ENCODE measurements at regions not wholly inside any gene's neighbourhood (a gene's known extent, or its start where the extent isn't known, plus 50 kb on each side); places are given as distances from the start of the nearest gene placed in this dataset.

DNA sequence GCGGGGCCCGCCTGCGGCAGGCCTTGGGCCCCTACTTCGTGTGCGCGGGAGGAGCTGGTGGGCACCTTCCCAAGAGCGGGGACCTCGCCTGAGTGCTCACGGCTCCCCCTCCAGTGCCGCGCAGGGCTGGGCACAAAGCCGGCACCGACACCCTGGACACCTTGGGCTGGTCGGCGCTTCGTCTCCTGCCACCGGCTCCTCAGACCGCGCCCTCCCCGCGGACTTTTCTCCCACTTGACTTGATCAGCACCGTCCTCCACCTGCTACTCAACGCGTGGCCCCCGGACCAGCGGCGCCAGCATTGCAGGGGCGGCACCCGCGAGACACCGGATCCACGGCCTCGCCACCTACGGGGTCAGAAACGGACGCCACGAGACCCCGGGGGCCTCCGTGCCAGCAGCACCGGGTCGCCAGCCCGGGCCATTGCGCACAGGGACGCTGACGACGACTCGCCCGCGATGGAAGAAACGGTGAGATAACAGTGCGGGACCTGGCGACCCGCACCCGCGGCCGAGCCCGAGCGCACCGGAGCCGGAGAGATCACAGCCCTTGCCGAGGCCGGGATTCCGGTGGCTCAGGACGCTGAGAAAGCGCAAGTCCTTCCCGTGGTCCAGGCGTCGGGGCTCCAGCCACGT lies 154.2 kb downstream of the DLL1 start:
- peak; percentile 88 for DNase-seq (ENCODE audit: low spot score)

DNA sequence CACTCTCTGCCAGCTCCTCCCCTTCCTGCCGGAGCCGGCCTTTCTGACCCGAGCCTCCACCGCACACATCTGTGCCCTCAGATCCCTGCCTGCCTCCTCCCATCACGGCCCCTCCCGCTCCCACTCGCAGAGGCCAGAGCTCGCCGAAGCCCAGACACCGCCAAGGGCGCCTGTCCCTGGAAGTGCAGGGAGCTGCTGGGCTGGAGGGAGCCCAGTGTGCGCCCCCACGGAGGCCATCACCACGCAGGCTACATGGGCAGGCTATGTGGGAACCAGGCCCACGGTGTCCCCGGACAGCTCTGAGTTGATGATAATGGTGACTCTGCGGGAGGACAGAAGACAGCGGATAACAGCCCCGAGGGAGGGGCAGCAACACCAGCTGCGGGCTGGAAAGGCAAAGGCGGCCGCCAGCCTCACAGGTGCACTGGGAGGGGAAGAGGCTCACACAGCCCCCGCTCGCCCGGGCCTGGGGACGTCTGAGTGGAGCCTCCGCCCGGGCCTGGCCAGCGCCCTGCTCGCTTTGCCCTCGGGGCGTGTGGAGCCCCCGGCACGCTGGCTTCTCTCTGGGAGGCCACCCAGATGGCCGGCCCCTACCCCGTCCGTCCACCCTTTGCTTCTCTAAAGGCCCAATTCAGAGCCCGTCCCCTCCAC lies 154.9 kb downstream of the DLL1 start:
- peak; percentile 85 for DNase-seq (ENCODE audit: low spot score)

DNA sequence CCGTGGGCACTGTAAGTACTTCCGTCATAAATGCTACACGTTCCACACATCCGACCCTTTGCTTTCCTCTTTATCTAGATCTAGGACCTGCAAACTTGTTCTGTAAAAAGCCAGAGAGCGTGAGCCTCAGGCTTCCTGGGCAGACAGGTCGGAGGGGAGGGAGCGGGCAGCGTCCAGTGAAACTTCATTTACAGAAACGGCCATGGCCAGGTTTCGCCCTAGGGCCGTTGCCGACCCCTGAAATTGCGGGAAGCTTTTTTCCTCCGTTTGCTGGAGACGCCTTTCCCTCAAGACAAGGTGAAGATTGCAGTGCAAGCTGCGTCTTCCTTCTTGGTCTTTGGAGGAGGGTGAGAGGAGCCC lies 155.4 kb downstream of the DLL1 start:
- peak; percentile 77 for DNase-seq (ENCODE audit: low spot score)

DNA sequence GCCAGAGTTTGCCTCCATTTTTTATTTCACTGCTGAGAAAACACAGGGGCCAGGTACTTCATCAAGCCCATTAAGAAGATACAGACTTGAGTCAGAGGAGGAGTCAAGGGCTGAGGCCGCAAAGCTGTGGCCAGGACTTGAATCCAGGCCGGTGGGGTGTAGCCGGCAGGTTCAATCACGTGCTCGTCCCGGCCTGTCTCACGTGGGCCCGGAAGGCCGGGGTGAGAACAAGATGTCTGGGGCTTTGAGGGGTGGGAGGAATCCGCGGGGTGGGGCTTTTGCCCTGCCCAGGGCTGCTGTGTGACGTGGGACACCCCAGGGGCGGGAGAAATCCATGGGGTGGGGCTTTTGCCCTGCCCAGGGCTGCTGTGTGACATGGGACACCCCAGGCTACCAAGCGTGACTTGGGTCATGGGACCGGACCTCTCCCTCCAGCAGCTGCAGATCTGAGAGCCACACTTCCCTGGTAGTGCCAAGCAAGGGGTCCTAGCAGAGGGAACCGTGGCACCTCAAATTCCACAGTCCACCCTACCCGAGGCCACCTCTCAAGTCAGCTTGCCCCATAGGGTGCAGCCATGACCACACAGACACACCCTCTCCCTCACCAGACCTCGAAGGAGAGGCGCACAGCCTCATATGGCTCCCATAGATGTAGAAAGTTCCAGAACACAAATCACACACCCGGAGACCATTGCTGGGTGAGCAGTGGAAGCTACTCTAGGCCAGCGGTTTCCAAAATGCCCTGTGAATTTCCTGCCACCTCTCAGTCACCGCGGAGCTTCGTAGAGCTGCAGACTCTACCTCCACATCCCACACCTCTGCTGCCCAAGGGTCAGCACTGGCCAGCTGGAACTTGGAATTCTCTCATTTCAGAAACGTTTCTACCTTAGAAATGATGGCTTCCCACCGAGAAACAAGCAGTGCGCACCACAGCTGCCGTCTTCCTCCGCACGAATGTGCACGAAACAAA lies 156.1 kb downstream of the DLL1 start:
- DNase-seq (ENCODE audit: low spot score) = peak; percentile 85

DNA sequence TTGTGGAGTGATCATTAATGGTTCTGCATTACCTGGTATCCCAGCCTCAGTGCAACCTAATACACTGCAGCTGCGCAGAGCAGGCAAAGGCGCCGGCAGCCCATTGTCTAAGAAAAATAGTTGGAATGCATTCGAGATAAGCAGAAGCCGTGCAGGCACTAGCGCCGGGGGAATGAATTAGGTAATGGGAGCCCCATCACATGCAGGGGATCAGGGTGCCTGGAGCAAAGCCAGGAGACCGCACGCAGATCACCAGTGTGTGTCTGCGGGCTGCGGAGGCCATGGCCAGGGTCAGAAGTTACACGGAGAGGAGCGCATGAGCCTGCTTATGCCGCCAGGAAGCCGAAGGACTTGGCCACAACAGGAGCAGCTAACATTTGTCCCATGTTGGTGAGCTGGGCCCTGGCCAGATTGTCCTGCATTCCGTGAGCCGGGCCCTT lies 156.8 kb downstream of the DLL1 start:
- DNase-seq (ENCODE audit: low spot score) = peak; percentile 79

DNA sequence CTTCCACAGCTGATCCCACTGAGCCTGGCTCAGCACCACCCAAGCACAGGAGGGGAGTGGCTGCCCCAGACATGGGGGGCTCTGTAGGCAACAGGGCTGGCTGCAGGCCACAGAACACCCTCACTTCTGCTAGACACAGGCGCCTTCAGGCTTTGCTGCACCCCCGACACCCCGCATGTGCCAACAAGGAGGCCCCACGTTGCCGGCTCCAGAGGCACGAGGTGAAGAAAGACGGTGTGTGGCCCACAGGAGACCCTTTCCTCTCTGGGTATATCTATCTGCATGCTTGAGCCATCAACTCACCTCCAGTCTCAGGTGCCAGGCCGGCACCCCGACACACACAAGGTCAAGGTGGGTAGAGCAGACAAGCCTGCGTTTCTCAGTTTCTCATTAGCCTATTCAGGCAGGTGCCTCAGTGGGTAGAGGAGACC lies 158.3 kb downstream of the DLL1 start:
- DNase-seq (ENCODE audit: low spot score) = peak; percentile 85

DNA sequence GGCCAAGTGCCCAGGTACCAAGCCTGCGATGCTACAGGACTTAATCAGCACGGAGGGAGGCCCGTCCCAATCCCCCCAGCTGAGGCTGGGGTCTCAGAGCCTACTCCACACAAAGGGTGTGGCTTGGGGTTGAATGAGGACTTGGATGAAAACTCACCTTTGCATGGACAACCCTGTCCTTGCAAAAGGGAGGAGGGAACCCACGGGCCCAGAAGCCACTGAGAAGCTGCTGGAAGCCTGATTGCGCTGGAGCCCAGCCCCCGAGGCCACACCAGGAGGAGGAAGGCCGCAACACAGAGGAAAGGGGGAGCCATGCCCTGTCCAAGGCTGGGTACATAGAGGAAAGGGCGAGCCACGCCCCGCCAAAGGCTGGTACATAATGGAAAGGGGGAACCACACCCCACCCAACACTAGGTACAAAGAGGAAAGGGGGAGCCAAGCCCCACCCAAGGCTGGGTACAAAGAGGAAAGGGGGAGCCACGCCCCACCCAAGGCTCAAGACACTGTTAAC lies 158.8 kb downstream of the DLL1 start:
- peak; percentile 81 for DNase-seq (ENCODE audit: low spot score)

DNA sequence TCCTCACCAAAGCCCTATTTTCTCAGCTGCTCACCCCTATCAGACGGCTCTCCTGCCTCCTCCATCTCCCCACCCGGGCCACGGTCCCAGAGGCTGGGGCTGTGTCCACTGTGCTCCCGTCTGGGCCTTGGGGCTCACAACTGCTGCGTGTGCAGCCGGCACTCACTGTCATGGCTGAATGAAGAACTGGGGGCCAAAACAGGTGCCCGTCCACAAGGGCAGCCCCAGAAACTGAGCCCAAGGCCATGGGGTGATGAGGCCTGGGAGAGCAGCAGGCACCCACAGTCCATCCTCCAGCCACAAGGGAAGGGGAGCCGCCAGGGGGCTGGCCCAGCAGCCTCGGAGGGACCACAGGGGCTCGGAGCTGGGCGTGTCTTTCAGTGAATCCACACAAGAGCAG lies 159.5 kb downstream of the DLL1 start:
- peak; percentile 64 for DNase-seq (ENCODE audit: low spot score)

DNA sequence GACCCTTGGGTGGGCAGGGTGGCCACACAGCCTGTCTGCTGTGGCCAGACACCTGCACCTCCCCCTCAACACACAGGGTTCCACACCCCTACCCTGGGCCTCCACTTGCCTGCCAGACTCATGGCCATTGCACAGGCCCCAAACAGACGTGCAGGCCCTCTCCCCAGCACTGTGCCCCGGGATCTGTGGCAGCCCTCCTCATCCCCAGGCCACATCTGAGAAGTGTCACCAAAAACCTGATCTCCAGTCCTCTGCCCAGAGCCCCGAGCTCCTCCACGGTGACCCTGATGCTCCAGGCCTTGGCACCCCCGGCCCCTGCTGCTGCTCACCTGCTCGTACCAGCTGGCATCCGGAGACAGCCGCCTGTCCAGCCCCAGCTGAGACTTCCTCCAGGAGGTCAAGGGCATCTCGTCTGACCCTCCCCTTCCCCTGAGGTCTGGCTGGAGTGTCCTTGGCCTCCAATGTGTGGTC lies 160.1 kb downstream of the DLL1 start:
- DNase-seq (ENCODE audit: low spot score) = peak; percentile 85

DNA sequence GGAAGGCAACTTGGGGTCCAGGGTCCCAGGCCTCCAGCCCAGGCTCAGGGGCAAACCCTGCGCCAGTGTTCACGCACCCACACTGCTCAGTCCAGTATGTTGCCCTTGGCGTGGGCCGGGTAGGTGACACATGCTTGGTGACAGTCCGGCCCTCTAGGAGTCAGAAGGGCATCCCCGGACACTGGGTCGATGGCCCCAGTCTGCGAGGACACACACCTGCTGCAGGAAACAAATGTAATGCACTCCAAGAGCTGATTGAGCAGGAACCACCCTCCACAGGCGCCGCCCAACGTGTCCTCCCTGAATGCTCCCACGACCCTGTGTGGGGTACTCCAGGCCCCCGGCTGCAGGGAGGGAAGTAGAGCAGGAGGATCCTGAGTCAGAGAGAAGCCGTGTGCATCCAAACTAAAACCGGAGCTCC lies 160.7 kb downstream of the DLL1 start:
- peak; percentile 89 for DNase-seq (ENCODE audit: low spot score)

DNA sequence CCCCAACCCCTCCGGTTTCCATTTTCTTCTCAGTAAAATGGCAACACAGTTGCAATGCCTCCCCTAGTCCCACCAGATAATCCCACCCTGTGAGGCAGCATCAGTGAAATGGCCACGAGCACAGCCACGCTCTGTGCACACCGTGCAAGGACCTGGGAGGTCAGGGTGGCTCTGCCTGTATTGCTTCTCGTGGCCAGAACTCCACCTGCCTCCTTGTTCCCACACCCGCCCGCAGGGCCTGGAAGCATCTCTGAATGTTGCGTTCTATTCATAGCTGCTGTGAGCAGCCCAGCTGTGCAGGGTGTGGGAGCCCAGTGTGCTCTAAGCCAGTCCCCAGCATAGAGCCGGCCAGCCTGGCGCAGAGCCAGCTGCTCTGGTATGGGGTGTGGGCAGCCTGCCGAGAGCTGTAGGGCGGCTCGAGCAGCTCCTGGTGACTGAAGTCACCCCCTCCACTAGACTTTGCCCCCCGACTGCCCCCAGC lies 161.1 kb downstream of the DLL1 start:
- DNase-seq (ENCODE audit: low spot score) = peak; percentile 84

DNA sequence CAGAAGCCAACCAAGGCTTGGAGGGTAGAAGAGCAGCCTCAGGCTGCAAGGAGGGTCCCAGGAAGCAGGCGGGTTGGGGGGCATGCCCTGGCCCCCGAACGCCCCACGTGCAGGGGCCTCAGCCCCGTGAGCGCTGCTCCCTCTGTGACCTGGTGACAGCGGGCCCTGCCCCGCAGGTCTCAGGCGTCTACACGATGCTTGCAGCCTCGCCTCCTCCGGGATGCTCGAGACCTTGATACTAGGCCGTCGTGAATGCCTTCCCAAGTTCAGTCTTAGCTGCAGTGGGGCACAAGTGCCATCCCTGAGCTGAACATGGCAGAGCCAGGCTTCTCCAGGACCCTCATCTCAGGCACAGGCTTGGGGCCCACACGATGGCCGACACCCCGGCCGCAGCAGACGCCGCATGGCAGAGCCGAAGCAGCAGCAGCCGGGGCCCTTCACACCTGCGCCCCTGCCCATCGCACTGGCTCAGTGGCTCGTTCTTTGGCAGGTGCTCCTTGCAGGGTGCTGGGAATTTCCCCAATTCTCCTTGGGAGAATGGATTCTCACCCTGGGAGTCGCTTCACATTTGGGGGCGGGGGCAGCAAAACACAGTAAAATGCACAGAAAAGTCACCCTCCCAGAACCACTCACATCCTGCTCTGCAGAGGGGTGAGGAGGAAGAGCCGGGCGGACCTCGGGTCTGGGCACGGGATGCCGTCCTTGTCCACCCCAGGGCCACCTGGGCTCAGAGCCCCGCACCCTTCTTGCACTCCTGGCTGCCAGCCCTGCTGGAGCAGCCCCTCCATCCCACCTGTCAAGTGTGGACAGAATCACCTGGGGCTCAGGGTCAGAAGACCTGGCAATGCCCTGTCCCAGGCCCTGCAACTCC lies 161.8 kb downstream of the DLL1 start:
- DNase-seq (ENCODE audit: low spot score) = peak; percentile 68

DNA sequence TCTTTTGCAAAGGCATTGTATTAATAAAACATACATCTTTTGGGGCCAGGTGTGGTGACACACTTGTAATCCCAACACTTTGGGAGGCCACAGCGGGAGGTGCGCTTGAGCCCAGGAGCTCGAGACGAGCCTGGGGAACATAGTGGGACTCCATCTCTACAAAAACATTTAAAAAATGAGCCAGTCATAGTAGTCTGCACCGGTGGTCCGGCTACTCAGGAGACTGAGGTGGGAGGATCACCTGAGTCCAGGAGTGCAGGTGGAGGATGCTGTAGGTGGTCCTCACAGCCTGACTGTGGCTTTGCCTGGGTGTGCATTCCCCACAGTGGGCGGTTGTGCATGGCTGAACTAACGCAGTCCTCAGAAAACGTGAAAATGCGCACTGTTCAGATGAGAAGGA lies 162.5 kb downstream of the DLL1 start:
- peak; percentile 81 for DNase-seq (ENCODE audit: low spot score)

DNA sequence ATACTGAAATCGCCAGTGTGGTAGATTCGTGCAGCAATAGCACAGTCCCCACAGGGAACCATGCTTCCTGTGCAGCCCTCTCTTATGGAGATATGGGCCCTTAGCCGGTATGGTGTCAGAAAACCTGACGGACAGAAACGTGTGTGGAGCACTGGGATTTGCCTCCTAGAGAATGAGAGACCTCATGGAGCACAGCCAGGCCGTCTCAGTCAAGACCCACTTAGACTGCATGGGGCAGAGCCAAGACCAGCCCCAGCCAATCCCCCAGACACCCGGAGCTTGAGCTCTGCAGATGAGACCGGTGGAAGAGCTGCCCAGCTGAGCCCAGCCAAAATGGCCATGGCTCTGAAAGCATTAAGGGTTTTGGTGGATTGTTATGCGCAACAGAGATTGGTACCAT lies 163.7 kb downstream of the DLL1 start:
- peak; percentile 47 for DNase-seq (ENCODE audit: low spot score)

DNA sequence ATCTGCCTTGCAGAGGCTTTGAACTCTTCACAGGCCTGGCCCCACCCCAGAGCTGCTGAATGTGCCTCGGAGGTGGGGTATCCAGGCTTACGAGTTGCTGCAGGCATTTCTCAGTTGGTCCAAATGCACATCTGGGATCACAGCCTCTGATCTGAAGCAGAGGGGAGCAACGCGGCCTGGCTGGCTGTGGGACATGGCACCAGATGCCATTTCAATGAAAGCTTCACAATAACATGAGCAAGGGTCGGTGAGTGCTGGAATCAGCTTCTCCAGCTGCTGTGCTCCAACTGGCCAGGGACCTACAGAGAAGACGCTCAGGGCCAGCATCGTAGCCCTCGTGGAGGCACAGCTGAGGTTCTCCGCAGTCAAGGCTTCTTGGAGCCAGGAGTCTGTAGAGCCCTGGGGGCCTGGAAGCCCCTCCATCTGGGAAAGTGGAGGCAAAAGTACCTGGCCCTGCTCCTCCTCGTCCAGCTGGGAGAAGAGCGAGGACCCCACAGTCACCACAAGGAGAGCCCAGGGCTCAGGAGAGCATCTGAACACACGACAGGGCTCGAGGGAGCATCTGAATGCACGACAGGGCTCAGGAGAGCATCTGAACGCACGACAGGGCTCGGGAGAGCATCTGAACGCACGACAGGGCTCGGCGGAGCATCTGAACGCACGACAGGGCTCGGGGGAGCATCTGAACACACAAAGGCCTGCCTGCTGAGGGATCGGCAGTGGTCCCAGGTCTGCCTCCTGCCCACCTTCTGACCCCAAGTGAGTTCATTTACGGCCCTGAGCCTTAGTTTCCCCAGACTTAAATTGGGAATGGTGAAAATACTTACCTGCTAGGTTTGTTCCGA lies 165.2 kb downstream of the DLL1 start:
- peak; percentile 73 for DNase-seq (ENCODE audit: low spot score)

DNA sequence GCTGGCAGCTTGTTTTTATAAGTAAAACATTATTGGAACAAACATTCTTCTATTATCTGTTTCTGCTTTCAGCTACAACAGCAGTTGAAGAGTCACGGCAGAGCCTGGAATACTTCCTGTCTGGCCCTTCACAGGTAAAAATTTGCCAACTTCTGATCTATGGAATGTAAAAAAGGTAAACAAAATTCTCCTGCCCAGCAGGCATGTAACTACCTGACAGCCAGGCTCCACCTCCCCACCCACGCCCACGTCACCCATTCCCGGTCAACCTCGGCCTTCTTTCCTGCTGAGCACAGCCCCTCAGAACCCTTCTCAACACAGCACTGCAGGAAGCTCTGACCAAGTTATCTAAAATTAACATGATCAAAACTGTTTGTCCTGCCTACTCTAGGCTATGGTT lies 166.0 kb downstream of the DLL1 start:
- peak; percentile 30 for DNase-seq (ENCODE audit: low spot score)

DNA sequence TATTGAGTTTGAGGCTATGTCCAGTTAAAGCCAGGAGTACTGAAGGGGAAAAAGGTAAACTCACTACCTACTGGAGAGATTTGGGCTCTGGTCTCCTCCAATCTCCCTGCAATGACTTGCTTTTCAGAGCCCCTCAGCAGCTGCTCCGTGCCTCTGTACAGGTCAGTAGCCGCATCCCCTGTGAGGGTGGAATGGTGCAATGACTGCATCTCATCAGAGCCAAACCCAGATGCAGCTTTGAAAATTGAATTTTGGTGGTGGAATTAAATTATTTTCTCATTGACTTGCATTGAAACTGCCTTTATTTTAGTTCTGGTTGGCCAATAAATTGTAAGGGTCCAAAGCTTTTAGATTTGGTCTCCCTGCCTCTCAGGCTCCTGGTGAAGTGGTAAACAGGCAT lies 166.7 kb downstream of the DLL1 start:
- DNase-seq (ENCODE audit: low spot score) = no peak

DNA sequence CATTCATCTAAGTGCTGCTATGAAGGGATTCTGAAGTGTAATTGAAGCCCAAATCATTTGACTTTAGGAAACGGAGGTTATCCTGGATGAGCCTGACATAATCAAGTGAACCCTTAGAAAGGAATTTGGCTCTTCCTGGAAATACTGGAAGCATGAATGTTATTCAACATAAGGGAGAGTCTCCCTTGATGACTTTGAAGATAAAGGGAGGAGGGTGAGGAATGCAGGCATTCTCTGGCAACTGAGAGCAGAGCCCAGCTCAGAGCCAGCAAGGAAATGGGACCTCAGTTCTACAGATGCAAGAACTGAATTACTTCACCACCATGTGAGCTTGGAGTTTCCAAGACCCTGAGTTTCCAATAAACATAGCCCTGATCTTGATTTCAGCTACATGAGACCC lies 168.2 kb downstream of the DLL1 start:
- no peak for DNase-seq (ENCODE audit: low spot score)

DNA sequence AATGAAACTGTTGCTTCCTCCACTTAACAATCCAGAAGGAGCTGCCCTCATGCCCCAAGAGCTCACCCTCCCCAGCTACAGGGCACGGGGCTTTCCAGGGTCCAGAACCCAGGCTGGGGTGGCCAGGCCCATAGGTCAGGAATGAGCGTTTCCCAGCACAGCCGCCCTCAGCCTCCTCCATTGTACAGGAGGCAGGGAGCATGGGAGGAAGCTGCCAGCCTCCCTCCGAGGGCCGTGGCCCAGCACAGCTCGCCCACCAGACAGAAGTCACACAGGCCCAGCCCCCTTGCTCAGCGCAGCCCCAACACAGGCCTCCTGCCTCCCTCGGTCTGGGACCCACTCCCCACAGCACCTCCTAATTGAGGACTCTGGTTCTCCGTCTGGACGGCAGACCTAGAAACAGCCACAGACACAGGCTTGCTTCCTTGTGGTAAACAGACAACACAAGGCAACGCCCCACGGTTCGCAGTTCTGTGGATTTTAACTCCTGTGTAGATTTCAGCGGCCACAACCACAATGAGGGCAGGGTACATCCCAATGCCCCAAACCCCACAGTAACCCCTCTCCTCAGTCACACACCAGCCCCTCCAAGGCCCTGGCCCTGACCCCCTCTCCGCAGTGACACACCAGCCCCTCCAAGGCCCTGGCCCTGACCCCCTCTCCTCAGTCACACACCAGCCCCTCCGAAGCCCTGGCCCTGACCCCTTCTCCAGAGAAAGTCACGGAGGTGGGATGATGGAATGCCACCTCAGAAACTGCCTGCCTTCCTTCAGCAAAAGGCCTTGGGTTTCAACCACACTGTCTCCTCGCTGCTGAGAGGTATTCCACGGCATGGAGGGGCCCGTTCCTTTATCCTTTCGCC lies 173.5 kb downstream of the DLL1 start:
- peak; percentile 85 for DNase-seq (ENCODE audit: low spot score)
